ENCODE measurements at regions not wholly inside any gene's neighbourhood (a gene's known extent, or its start where the extent isn't known, plus 50 kb on each side); places are given as distances from the start of the nearest gene placed in this dataset.

GRCh38 chr12:41981758-41982157 is 162.9 kb downstream of the GXYLT1 start:
- H3K36me3 ChIP-seq (ENCODE audit: control insufficient read depth, low read depth, low read length): no peaks in the 10 kb centered on the region
- no peaks in the 10 kb centered on the region for H3K9me3 ChIP-seq (ENCODE audit: control insufficient read depth, low read depth, low read length)
- H3K27ac ChIP-seq (ENCODE audit: low read length): no peak overlapping the region
- H3K27me3 ChIP-seq (ENCODE audit: control insufficient read depth, insufficient read depth, low read length): no peaks in the 10 kb centered on the region
- no peak overlapping the region for H3K4me3 ChIP-seq (ENCODE audit: low read length)
- peaks cover 12% of the 10 kb centered on the region for H3K4me1 ChIP-seq (ENCODE audit: control insufficient read depth, low read depth, low read length)
- no peak overlapping the region for H3K9ac ChIP-seq (ENCODE audit: low read length)

GRCh38 chr12:41981013-41981412 is 163.7 kb downstream of the GXYLT1 start:
- Histone ChIP-seq H3K9ac (ENCODE audit: low read length) (no peak overlapping the region), H3K27me3 (ENCODE audit: control insufficient read depth, insufficient read depth, low read length) (no peaks in the 10 kb centered on the region), H3K4me3 (ENCODE audit: low read length) (no peak overlapping the region), H3K36me3 (ENCODE audit: control insufficient read depth, low read depth, low read length) (no peaks in the 10 kb centered on the region), H3K27ac (ENCODE audit: low read length) (no peak overlapping the region), H3K9me3 (ENCODE audit: control insufficient read depth, low read depth, low read length) (no peaks in the 10 kb centered on the region), H3K4me1 (ENCODE audit: control insufficient read depth, low read depth, low read length) (peaks cover 12% of the 10 kb centered on the region)

GRCh38 chr12:41980390-41980789 is 164.3 kb downstream of the GXYLT1 start:
- Histone ChIP-seq H3K4me1 (ENCODE audit: control insufficient read depth, low read depth, low read length) (peaks cover 12% of the 10 kb centered on the region), H3K4me3 (ENCODE audit: low read length) (no peak overlapping the region), H3K9ac (ENCODE audit: low read length) (no peak overlapping the region)

GRCh38 chr12:41979574-41979973 is 165.1 kb downstream of the GXYLT1 start:
- H3K4me3 ChIP-seq (ENCODE audit: low read length): no peak overlapping the region
- H3K27ac ChIP-seq (ENCODE audit: low read length): no peak overlapping the region
- no peaks in the 10 kb centered on the region for H3K9me3 ChIP-seq (ENCODE audit: control insufficient read depth, low read depth, low read length)
- no peaks in the 10 kb centered on the region for H3K36me3 ChIP-seq (ENCODE audit: control insufficient read depth, low read depth, low read length)
- no peaks in the 10 kb centered on the region for H3K27me3 ChIP-seq (ENCODE audit: control insufficient read depth, insufficient read depth, low read length)
- peaks cover 12% of the 10 kb centered on the region for H3K4me1 ChIP-seq (ENCODE audit: control insufficient read depth, low read depth, low read length)
- no peak overlapping the region for H3K9ac ChIP-seq (ENCODE audit: low read length)

More at GRCh38 chr12:41980390-41980789, 164.3 kb downstream of the GXYLT1 start:
- H3K9me3 ChIP-seq (ENCODE audit: control insufficient read depth, low read depth, low read length): no peaks in the 10 kb centered on the region
- H3K27me3 ChIP-seq (ENCODE audit: control insufficient read depth, insufficient read depth, low read length): no peaks in the 10 kb centered on the region
- H3K27ac ChIP-seq (ENCODE audit: low read length): no peak overlapping the region
- H3K36me3 ChIP-seq (ENCODE audit: control insufficient read depth, low read depth, low read length): no peaks in the 10 kb centered on the region

GRCh38 chr12:41972598-41972997 is 172.1 kb downstream of the GXYLT1 start:
- H3K27me3 ChIP-seq (ENCODE audit: control insufficient read depth, insufficient read depth, low read length): no peaks in the 10 kb centered on the region
- H3K9ac ChIP-seq (ENCODE audit: low read length): no peak overlapping the region
- H3K4me3 ChIP-seq (ENCODE audit: low read length): no peak overlapping the region
- H3K36me3 ChIP-seq (ENCODE audit: control insufficient read depth, low read depth, low read length): no peaks in the 10 kb centered on the region
- H3K27ac ChIP-seq (ENCODE audit: low read length): no peak overlapping the region
- no peaks in the 10 kb centered on the region for H3K9me3 ChIP-seq (ENCODE audit: control insufficient read depth, low read depth, low read length)
- peaks cover 12% of the 10 kb centered on the region for H3K4me1 ChIP-seq (ENCODE audit: control insufficient read depth, low read depth, low read length)

GRCh38 chr12:41972196-41972595 is 172.5 kb downstream of the GXYLT1 start:
- H3K9me3 ChIP-seq (ENCODE audit: control insufficient read depth, low read depth, low read length): no peaks in the 10 kb centered on the region
- H3K4me3 ChIP-seq (ENCODE audit: low read length): no peak overlapping the region
- no peak overlapping the region for H3K27ac ChIP-seq (ENCODE audit: low read length)
- no peaks in the 10 kb centered on the region for H3K36me3 ChIP-seq (ENCODE audit: control insufficient read depth, low read depth, low read length)
- no peaks in the 10 kb centered on the region for H3K27me3 ChIP-seq (ENCODE audit: control insufficient read depth, insufficient read depth, low read length)
- H3K4me1 ChIP-seq (ENCODE audit: control insufficient read depth, low read depth, low read length): peaks cover 15% of the 10 kb centered on the region
- H3K9ac ChIP-seq (ENCODE audit: low read length): no peak overlapping the region

GRCh38 chr12:41970744-41971143 is 173.9 kb downstream of the GXYLT1 start:
- no peak overlapping the region for H3K4me3 ChIP-seq (ENCODE audit: low read length)
- peaks cover 15% of the 10 kb centered on the region for H3K4me1 ChIP-seq (ENCODE audit: control insufficient read depth, low read depth, low read length)
- no peak overlapping the region for H3K9ac ChIP-seq (ENCODE audit: low read length)
- no peaks in the 10 kb centered on the region for H3K9me3 ChIP-seq (ENCODE audit: control insufficient read depth, low read depth, low read length)
- H3K27ac ChIP-seq (ENCODE audit: low read length): no peak overlapping the region
- H3K27me3 ChIP-seq (ENCODE audit: control insufficient read depth, insufficient read depth, low read length): no peaks in the 10 kb centered on the region
- no peaks in the 10 kb centered on the region for H3K36me3 ChIP-seq (ENCODE audit: control insufficient read depth, low read depth, low read length)

- H3K4me1 ChIP-seq (ENCODE audit: control insufficient read depth, low read depth, low read length): peaks cover 15% of the 10 kb centered on the region
- no peak overlapping the region for H3K9ac ChIP-seq (ENCODE audit: low read length)
- H3K9me3 ChIP-seq (ENCODE audit: control insufficient read depth, low read depth, low read length): no peaks in the 10 kb centered on the region
- H3K27me3 ChIP-seq (ENCODE audit: control insufficient read depth, insufficient read depth, low read length): no peaks in the 10 kb centered on the region
- H3K36me3 ChIP-seq (ENCODE audit: control insufficient read depth, low read depth, low read length): no peaks in the 10 kb centered on the region
- H3K4me3 ChIP-seq (ENCODE audit: low read length): no peak overlapping the region
- no peak overlapping the region for H3K27ac ChIP-seq (ENCODE audit: low read length)
Observed at GRCh38 chr12:41968599-41968998, 176.1 kb downstream of the GXYLT1 start.

- no peaks in the 10 kb centered on the region for H3K9me3 ChIP-seq (ENCODE audit: control insufficient read depth, low read depth, low read length)
- H3K27ac ChIP-seq (ENCODE audit: low read length): no peak overlapping the region
- no peaks in the 10 kb centered on the region for H3K27me3 ChIP-seq (ENCODE audit: control insufficient read depth, insufficient read depth, low read length)
- H3K9ac ChIP-seq (ENCODE audit: low read length): no peak overlapping the region
- H3K4me3 ChIP-seq (ENCODE audit: low read length): peak overlapping the region; percentile 38
- H3K36me3 ChIP-seq (ENCODE audit: control insufficient read depth, low read depth, low read length): no peaks in the 10 kb centered on the region
- H3K4me1 ChIP-seq (ENCODE audit: control insufficient read depth, low read depth, low read length): peaks cover 15% of the 10 kb centered on the region
Observed at GRCh38 chr12:41967668-41968500, 176.8 kb downstream of the GXYLT1 start.

GRCh38 chr12:41966916-41967315 is 177.8 kb downstream of the GXYLT1 start:
- H3K27ac ChIP-seq (ENCODE audit: low read length): no peak overlapping the region
- H3K36me3 ChIP-seq (ENCODE audit: control insufficient read depth, low read depth, low read length): no peaks in the 10 kb centered on the region
- H3K4me3 ChIP-seq (ENCODE audit: low read length): no peak overlapping the region
- no peaks in the 10 kb centered on the region for H3K9me3 ChIP-seq (ENCODE audit: control insufficient read depth, low read depth, low read length)
- no peaks in the 10 kb centered on the region for H3K27me3 ChIP-seq (ENCODE audit: control insufficient read depth, insufficient read depth, low read length)
- H3K4me1 ChIP-seq (ENCODE audit: control insufficient read depth, low read depth, low read length): peaks cover 15% of the 10 kb centered on the region
- H3K9ac ChIP-seq (ENCODE audit: low read length): no peak overlapping the region

GRCh38 chr12:41966001-41966400 is 178.7 kb downstream of the GXYLT1 start:
- Histone ChIP-seq H3K9ac (ENCODE audit: low read length) (no peak overlapping the region), H3K4me3 (ENCODE audit: low read length) (no peak overlapping the region), H3K4me1 (ENCODE audit: control insufficient read depth, low read depth, low read length) (peaks cover 15% of the 10 kb centered on the region), H3K27me3 (ENCODE audit: control insufficient read depth, insufficient read depth, low read length) (no peaks in the 10 kb centered on the region), H3K36me3 (ENCODE audit: control insufficient read depth, low read depth, low read length) (no peaks in the 10 kb centered on the region), H3K9me3 (ENCODE audit: control insufficient read depth, low read depth, low read length) (no peaks in the 10 kb centered on the region), H3K27ac (ENCODE audit: low read length) (no peak overlapping the region)

- H3K9ac ChIP-seq (ENCODE audit: low read length): no peak overlapping the region
- H3K27ac ChIP-seq (ENCODE audit: low read length): no peak overlapping the region
- no peaks in the 10 kb centered on the region for H3K27me3 ChIP-seq (ENCODE audit: control insufficient read depth, insufficient read depth, low read length)
- H3K36me3 ChIP-seq (ENCODE audit: control insufficient read depth, low read depth, low read length): no peaks in the 10 kb centered on the region
- no peak overlapping the region for H3K4me3 ChIP-seq (ENCODE audit: low read length)
- H3K9me3 ChIP-seq (ENCODE audit: control insufficient read depth, low read depth, low read length): no peaks in the 10 kb centered on the region
- H3K4me1 ChIP-seq (ENCODE audit: control insufficient read depth, low read depth, low read length): peaks cover 10% of the 10 kb centered on the region
Observed at GRCh38 chr12:41963398-41963797, 181.3 kb downstream of the GXYLT1 start.
